ENCODE measurements at regions not wholly inside any gene's neighbourhood (a gene's known extent, or its start where the extent isn't known, plus 50 kb on each side); places are given as distances from the start of the nearest gene placed in this dataset.

DNA sequence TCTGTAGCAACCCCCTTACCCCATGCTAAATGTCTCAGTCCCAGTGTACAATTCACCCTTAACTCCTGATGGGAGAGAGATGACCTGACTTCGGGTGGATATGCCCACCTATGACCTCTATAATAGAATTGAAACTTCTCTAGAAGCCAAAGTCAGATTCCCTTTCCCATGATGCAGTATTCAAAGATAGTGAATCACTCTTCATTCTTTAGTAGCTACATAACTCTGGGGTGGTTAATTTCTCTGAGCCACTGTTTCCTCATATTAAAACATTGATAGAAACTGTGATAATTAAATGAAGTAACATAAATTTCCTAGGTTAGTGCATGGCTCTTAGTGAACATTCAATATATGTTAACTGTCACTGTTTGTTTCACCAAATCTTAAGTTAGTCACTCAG, 500.4 kb downstream of the COL12A1 start:
- H3K4me3 ChIP-seq (replicated peaks in 1 of 3; ENCODE audit: insufficient read depth in 1 of 3, low read depth in 2 of 3, low read length in 3 of 3) = no peak overlapping the region
- BruUV-seq (replicated peaks) = no TSS peak
- WGBS (ENCODE audit: low lambda C conversion rate) = 0% methylated on average over 1 of the region's 1 CpG
- intact Hi-C loops (cut with micrococcal nuclease; ENCODE audit: unreplicated experiment) = no loop called here
- H3K27ac ChIP-seq (ENCODE audit: extremely low read length, insufficient read depth, low read length) = no peak overlapping the region
- ChIA-PET POLR2A (no interaction called here), CTCF (ENCODE audit: low intra/inter-chr PET ratio, low total read pairs) (no interaction called here)
- H2AFZ ChIP-seq (ENCODE audit: low read length) = no peak overlapping the region
- no peaks in the 10 kb centered on the region for H3K4me1 ChIP-seq (ENCODE audit: insufficient read depth, low read length)
- no peak for DNase-seq (ENCODE audit: low spot score)
- ATAC-seq = no peak
- no peaks in the 10 kb centered on the region for H4K20me1 ChIP-seq (ENCODE audit: insufficient read depth, low read length)
- H3K36me3 ChIP-seq (replicated peaks in 1 of 2; ENCODE audit: control insufficient read depth in 1 of 2, insufficient read depth in 2 of 2, low read length in 2 of 2) = no peaks in the 10 kb centered on the region
- H3K27me3 ChIP-seq (ENCODE audit: control insufficient read depth in 1 of 2, insufficient read depth in 2 of 2, low read length in 2 of 2) = no peaks in the 10 kb centered on the region
- no peak overlapping the region for H3K9ac ChIP-seq (ENCODE audit: insufficient read depth, low read depth, low read length)
- in situ Hi-C loops (cut with HindIII; ENCODE audit: extremely low pct_ligation_motif_present, low pct_unique_long_range_greater_than_20kb) = no loop called here
- no peaks in the 10 kb centered on the region for H3K79me2 ChIP-seq (ENCODE audit: insufficient read depth, low read length)
- no peak for FAIRE-seq
- no peaks in the 10 kb centered on the region for H3K9me3 ChIP-seq (ENCODE audit: low read length)
- no peak overlapping the region for H3K4me2 ChIP-seq (ENCODE audit: low read depth, low read length)
- TF ChIP-seq TGIF2 (CRISPR knock-in tag; IDR thresholded peaks at IDR 0.05) (no peak), ZNF83 (CRISPR knock-in tag; IDR thresholded peaks at IDR 0.05; ENCODE audit: borderline replicate concordance) (no peak), TEAD2 (CRISPR knock-in tag; IDR thresholded peaks at IDR 0.05) (no peak), PHF5A (CRISPR knock-in tag; IDR thresholded peaks at IDR 0.05; ENCODE audit: low read depth, unreplicated experiment) (no peak), ZNF451 (CRISPR knock-in tag; IDR thresholded peaks at IDR 0.05) (no peak), NFKBIZ (CRISPR knock-in tag; IDR thresholded peaks at IDR 0.05) (no peak), TCF12 (IDR thresholded peaks at IDR 0.05) (no peak), TCF12 (CRISPR knock-in tag; IDR thresholded peaks at IDR 0.05) (no peak), SMARCC2 (IDR thresholded peaks at IDR 0.05) (no peak), CEBPG (CRISPR knock-in tag; IDR thresholded peaks at IDR 0.05) (no peak), ZNF446 (CRISPR knock-in tag; IDR thresholded peaks at IDR 0.05) (no peak), CBX2 (IDR thresholded peaks at IDR 0.05; ENCODE audit: low read depth, low read length) (no peak), CBX2 (CRISPR knock-in tag; IDR thresholded peaks at IDR 0.05; ENCODE audit: low read depth) (no peak), ZNF678 (CRISPR knock-in tag; IDR thresholded peaks at IDR 0.05) (no peak), ATRX (CRISPR knock-in tag; IDR thresholded peaks at IDR 0.05; ENCODE audit: borderline replicate concordance) (no peak)
- TF ChIP-seq, protein P1, sequence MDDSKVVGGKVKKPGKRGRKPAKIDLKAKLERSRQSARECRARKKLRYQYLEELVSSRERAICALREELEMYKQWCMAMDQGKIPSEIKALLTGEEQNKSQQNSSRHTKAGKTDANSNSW (CRISPR knock-in tag; IDR thresholded peaks at IDR 0.05; ENCODE audit: borderline replicate concordance) = no peak
- TF ChIP-seq, protein P2, sequence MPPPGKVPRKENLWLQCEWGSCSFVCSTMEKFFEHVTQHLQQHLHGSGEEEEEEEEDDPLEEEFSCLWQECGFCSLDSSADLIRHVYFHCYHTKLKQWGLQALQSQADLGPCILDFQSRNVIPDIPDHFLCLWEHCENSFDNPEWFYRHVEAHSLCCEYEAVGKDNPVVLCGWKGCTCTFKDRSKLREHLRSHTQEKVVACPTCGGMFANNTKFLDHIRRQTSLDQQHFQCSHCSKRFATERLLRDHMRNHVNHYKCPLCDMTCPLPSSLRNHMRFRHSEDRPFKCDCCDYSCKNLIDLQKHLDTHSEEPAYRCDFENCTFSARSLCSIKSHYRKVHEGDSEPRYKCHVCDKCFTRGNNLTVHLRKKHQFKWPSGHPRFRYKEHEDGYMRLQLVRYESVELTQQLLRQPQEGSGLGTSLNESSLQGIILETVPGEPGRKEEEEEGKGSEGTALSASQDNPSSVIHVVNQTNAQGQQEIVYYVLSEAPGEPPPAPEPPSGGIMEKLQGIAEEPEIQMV (CRISPR knock-in tag; IDR thresholded peaks at IDR 0.05; ENCODE audit: low read depth) = no peak
- TF ChIP-seq, protein P3, sequence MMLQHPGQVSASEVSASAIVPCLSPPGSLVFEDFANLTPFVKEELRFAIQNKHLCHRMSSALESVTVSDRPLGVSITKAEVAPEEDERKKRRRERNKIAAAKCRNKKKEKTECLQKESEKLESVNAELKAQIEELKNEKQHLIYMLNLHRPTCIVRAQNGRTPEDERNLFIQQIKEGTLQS (CRISPR knock-in tag; IDR thresholded peaks at IDR 0.05) = no peak
- TF ChIP-seq, protein P4, sequence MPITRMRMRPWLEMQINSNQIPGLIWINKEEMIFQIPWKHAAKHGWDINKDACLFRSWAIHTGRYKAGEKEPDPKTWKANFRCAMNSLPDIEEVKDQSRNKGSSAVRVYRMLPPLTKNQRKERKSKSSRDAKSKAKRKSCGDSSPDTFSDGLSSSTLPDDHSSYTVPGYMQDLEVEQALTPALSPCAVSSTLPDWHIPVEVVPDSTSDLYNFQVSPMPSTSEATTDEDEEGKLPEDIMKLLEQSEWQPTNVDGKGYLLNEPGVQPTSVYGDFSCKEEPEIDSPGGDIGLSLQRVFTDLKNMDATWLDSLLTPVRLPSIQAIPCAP (CRISPR knock-in tag; IDR thresholded peaks at IDR 0.05; ENCODE audit: low read depth) = no peak
- TF ChIP-seq, protein P5, sequence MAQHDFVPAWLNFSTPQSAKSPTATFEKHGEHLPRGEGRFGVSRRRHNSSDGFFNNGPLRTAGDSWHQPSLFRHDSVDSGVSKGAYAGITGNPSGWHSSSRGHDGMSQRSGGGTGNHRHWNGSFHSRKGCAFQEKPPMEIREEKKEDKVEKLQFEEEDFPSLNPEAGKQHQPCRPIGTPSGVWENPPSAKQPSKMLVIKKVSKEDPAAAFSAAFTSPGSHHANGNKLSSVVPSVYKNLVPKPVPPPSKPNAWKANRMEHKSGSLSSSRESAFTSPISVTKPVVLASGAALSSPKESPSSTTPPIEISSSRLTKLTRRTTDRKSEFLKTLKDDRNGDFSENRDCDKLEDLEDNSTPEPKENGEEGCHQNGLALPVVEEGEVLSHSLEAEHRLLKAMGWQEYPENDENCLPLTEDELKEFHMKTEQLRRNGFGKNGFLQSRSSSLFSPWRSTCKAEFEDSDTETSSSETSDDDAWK (CRISPR knock-in tag; IDR thresholded peaks at IDR 0.05) = no peak
- TF ChIP-seq, protein P6, sequence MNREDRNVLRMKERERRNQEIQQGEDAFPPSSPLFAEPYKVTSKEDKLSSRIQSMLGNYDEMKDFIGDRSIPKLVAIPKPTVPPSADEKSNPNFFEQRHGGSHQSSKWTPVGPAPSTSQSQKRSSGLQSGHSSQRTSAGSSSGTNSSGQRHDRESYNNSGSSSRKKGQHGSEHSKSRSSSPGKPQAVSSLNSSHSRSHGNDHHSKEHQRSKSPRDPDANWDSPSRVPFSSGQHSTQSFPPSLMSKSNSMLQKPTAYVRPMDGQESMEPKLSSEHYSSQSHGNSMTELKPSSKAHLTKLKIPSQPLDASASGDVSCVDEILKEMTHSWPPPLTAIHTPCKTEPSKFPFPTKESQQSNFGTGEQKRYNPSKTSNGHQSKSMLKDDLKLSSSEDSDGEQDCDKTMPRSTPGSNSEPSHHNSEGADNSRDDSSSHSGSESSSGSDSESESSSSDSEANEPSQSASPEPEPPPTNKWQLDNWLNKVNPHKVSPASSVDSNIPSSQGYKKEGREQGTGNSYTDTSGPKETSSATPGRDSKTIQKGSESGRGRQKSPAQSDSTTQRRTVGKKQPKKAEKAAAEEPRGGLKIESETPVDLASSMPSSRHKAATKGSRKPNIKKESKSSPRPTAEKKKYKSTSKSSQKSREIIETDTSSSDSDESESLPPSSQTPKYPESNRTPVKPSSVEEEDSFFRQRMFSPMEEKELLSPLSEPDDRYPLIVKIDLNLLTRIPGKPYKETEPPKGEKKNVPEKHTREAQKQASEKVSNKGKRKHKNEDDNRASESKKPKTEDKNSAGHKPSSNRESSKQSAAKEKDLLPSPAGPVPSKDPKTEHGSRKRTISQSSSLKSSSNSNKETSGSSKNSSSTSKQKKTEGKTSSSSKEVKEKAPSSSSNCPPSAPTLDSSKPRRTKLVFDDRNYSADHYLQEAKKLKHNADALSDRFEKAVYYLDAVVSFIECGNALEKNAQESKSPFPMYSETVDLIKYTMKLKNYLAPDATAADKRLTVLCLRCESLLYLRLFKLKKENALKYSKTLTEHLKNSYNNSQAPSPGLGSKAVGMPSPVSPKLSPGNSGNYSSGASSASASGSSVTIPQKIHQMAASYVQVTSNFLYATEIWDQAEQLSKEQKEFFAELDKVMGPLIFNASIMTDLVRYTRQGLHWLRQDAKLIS (CRISPR knock-in tag; IDR thresholded peaks at IDR 0.05) = no peak

Measured in HepG2 (cell line).